ENCODE measurements at regions not wholly inside any gene's neighbourhood (a gene's known extent, or its start where the extent isn't known, plus 50 kb on each side); places are given as distances from the start of the nearest gene placed in this dataset.
"Not testable (repeated sequence)": the region's sequence is repeated elsewhere in the genome, so short reads cannot be mapped to it uniquely, and the experiment has no call there.

DNA sequence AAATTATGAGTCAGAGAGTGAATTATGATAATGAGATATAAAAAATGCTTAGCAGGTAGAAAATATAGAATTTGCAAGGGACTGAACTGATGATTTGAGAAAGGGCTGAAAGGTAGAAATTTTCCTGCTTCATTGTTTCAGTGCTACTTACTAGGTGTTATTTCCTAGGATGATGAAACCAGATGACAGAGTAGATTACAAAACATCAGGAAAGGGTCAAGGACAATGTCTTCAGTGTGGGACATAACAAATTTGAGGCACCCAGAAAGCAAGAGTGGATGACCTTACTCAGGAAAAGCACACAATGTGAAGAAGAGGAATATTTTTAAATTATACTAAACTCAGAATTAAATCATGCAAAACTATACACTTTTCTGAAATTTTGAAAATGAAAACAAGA, 102.1 kb downstream of the SHCBP1 start:
- Histone ChIP-seq H3K27ac (ENCODE audit: low read length) (no peak overlapping the region), H3K9me3 (ENCODE audit: control insufficient read depth in 1 of 2, low read length in 2 of 2) (peaks cover 0 to 5% of the 10 kb centered on the region in 2 donors), H3K27me3 (ENCODE audit: low read depth, low read length) (no peaks in the 10 kb centered on the region), H3K36me3 (ENCODE audit: control insufficient read depth in 1 of 2, insufficient read depth in 2 of 2, low read length in 2 of 2) (no peaks in the 10 kb centered on the region), H3K4me3 (ENCODE audit: low read depth in 1 of 2, low read length in 2 of 2) (no peak overlapping the region), H3K4me1 (ENCODE audit: control insufficient read depth in 1 of 2, insufficient read depth in 2 of 2, low read length in 2 of 2) (no peaks in the 10 kb centered on the region)

DNA sequence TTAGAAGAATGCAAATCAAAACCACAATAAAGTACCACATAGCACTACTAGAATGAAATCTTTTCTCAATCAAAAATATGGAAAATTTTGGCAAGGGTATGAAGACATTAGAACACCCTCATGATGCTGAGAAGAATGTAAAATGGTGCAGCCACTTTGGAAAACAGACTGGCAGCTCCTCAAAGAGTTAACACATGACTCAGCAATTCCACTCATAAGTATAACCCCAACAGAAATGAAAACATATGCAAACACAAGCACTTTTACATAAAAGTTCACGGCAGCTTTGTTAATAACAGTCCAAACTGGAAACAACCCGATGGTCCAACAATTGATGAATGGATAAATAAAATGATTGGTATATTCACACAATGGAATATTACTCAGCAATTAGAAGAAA, 124.5 kb downstream of the SHCBP1 start:
- H3K27ac ChIP-seq (ENCODE audit: low read length): no peak overlapping the region
- H3K4me1 ChIP-seq (ENCODE audit: control insufficient read depth in 1 of 2, insufficient read depth in 2 of 2, low read length in 2 of 2): no peaks in the 10 kb centered on the region
- no peaks in the 10 kb centered on the region for H3K9me3 ChIP-seq (ENCODE audit: control insufficient read depth in 1 of 2, low read length in 2 of 2)
- no peaks in the 10 kb centered on the region for H3K27me3 ChIP-seq (ENCODE audit: low read depth, low read length)
- H3K4me3 ChIP-seq (ENCODE audit: low read depth in 1 of 2, low read length in 2 of 2): no peak overlapping the region
- no peaks in the 10 kb centered on the region for H3K36me3 ChIP-seq (ENCODE audit: control insufficient read depth in 1 of 2, insufficient read depth in 2 of 2, low read length in 2 of 2)

DNA sequence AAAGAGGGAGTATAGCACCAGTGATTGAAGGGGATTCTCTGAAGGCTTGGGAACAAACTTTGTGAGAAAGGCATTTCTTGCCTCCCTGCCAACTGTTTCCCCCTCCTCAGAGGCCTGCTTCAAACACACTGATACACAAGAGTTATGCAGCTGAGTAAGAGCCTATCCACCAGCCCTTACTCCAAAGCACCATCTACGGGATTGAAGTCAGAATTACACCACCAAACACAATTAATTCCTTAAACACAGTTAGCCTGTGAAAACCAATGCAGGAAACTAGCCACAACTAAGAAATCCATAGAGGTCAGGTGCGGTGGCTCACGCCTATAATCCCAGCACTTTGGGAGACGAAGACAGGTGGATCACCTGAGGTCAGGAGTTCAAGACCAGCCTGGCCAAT, 138.3 kb downstream of the SHCBP1 start:
- Histone ChIP-seq H3K27me3 (ENCODE audit: low read depth, low read length) (no peaks in the 10 kb centered on the region), H3K36me3 (ENCODE audit: control insufficient read depth in 1 of 2, insufficient read depth in 2 of 2, low read length in 2 of 2) (no peaks in the 10 kb centered on the region), H3K9me3 (ENCODE audit: control insufficient read depth in 1 of 2, low read length in 2 of 2) (peaks cover 0 to 7% of the 10 kb centered on the region in 2 donors), H3K27ac (ENCODE audit: low read length) (no peak overlapping the region), H3K4me1 (ENCODE audit: control insufficient read depth in 1 of 2, insufficient read depth in 2 of 2, low read length in 2 of 2) (no peaks in the 10 kb centered on the region), H3K4me3 (ENCODE audit: low read depth in 1 of 2, low read length in 2 of 2) (no peak overlapping the region)

DNA sequence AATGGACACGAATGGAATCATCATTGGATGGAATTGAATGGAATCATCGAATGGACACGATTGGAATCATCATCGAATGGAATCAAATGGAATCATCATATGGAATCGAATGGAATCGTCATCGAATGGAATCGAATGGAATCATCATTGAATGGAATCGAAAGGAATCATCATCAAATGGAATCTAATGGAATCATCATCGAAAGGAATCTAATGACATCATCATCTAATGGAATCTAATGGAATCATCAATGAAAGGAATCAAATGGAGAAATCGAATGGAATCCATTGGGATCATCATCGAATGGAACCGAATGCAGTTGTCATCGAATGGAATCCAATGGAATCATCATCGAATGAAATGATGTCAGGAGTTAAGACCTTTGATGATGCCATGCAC, 154.9 kb downstream of the SHCBP1 start:
- H3K4me1 ChIP-seq (ENCODE audit: control insufficient read depth in 1 of 2, insufficient read depth in 2 of 2, low read length in 2 of 2): no peaks in the 10 kb centered on the region
- H3K27ac ChIP-seq (ENCODE audit: low read length): no peak overlapping the region
- no peaks in the 10 kb centered on the region for H3K36me3 ChIP-seq (ENCODE audit: control insufficient read depth in 1 of 2, insufficient read depth in 2 of 2, low read length in 2 of 2)
- no peaks in the 10 kb centered on the region for H3K27me3 ChIP-seq (ENCODE audit: low read depth, low read length)
- H3K4me3 ChIP-seq (ENCODE audit: low read depth in 1 of 2, low read length in 2 of 2): no peak overlapping the region
- peaks cover 6 to 22% of the 10 kb centered on the region in 2 donors for H3K9me3 ChIP-seq (ENCODE audit: control insufficient read depth in 1 of 2, low read length in 2 of 2)

DNA sequence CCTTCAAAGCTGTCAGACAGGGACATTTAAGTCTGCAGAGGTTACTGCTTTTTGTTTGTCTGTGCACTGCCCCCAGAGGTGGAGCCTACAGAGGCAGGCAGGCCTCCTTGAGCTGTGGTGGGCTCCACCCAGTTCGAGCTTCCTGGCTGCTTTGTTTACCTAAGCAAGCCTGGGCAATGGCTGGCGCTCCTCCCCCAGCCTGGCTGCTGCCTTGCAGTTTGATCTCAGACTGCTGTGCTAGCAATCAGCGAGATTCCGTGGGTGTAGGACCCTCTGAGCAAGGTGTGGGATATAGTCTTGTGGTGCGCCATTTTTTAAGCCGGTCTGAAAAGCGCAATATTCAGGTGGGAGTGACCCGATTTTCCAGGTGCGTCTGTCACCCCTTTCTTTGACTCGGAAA, 166.4 kb downstream of the SHCBP1 start:
- H3K27me3 ChIP-seq (ENCODE audit: low read depth, low read length); H3K9me3 ChIP-seq (ENCODE audit: control insufficient read depth in 1 of 2, low read length in 2 of 2); H3K4me3 ChIP-seq (ENCODE audit: low read depth in 1 of 2, low read length in 2 of 2); H3K27ac ChIP-seq (ENCODE audit: low read length); H3K4me1 ChIP-seq (ENCODE audit: control insufficient read depth in 1 of 2, insufficient read depth in 2 of 2, low read length in 2 of 2); H3K36me3 ChIP-seq (ENCODE audit: control insufficient read depth in 1 of 2, insufficient read depth in 2 of 2, low read length in 2 of 2): not testable (repeated sequence)

DNA sequence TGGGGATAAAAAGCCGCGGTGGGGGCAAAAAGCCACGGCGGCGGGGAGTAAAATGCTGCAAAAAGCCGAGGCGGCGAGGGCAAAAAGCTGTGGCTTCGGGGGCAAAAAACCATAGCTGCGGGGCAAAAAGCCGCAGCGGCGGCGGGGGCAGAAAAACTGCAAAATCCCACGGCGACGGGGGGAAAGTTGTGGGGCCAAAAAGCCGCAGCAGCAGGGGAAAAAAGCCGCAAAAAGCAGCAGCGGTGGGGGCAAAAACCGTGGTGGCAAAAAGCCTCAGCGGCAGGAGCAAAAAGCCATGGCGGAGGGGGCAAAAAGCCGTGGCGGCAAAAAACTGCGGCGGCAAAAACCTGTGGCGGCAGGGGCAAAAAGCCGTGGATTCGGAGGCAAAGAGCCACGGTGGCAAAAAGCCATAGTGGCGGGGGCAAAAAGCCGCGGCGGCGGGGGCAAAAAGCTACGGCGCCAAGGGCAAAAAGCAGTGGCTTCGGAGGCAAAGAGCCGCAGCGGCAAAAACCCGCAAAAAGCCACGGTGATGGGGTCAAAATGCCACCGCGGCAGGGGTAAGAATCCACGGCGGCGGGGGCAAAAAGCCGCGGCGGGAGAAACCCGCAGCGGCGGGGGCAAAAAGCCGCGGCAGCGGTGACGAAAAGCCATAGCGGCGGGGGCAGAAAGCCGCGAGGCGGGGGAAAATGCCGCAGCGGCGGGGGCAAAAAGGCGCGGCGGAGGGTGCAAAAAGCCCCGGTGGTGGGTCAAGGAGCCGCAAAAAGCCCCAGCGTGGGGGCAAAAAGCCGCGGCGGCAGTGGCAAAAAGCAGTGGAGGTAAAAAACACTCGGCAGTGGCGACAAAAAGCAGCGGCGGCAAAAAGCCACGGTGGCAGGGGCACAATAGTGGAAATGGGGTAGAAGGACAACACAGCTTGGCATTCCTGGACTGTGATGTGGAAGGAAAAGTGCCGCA, 192.8 kb downstream of the SHCBP1 start:
- Histone ChIP-seq H3K36me3 (ENCODE audit: control insufficient read depth in 1 of 2, insufficient read depth in 2 of 2, low read length in 2 of 2) (no peaks in the 10 kb centered on the region), H3K9me3 (ENCODE audit: control insufficient read depth in 1 of 2, low read length in 2 of 2) (peaks cover 0 to 18% of the 10 kb centered on the region in 2 donors), H3K4me1 (ENCODE audit: control insufficient read depth in 1 of 2, insufficient read depth in 2 of 2, low read length in 2 of 2) (no peaks in the 10 kb centered on the region), H3K27ac (ENCODE audit: low read length) (no peak overlapping the region), H3K4me3 (ENCODE audit: low read depth in 1 of 2, low read length in 2 of 2) (peak overlapping the region in 1 of 2 donors; percentile 19), H3K27me3 (ENCODE audit: low read depth, low read length) (no peaks in the 10 kb centered on the region)

DNA sequence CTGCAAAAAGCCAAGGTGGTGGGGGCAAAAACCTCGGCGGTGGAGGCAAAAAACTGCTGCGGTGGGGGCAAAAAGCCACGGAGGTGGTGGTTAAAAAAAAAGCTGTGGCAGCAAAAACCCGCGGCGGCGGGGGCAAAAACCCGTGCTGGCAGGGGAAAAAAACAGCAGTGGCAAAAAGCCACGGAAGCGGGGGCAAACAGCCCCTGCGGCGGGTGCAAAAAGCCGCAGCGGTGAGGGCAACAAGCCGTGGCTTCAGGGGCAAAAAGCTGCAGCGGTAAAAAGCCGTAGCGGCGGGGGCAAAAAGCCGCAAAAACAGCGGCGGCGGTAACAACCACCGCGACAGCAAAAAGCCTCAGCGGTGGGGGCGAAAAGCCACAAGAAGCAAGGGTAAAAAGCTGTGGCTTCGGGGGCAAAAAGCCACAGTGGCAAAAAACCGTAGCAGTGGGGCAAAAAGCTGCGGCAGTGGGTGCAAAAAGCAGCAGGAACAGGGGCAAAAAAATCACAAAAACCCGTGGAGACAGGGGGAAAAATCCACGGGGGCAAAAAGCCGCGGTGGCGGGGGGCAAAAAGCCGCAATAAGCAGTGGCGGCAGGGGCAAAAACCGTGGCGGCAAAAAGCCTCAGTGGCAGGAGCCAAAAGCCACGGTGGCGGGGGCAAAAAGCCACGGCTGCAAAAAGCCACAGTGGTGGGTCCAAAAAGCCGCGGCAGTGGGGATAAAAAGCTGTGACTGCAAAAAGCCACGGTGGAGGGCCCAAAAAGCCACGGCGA, 193.7 kb downstream of the SHCBP1 start:
- no peak overlapping the region for H3K27ac ChIP-seq (ENCODE audit: low read length)
- peaks cover 0 to 18% of the 10 kb centered on the region in 2 donors for H3K9me3 ChIP-seq (ENCODE audit: control insufficient read depth in 1 of 2, low read length in 2 of 2)
- peak overlapping the region in 1 of 2 donors; percentile 19 for H3K4me3 ChIP-seq (ENCODE audit: low read depth in 1 of 2, low read length in 2 of 2)
- no peaks in the 10 kb centered on the region for H3K36me3 ChIP-seq (ENCODE audit: control insufficient read depth in 1 of 2, insufficient read depth in 2 of 2, low read length in 2 of 2)
- no peaks in the 10 kb centered on the region for H3K4me1 ChIP-seq (ENCODE audit: control insufficient read depth in 1 of 2, insufficient read depth in 2 of 2, low read length in 2 of 2)
- H3K27me3 ChIP-seq (ENCODE audit: low read depth, low read length): no peaks in the 10 kb centered on the region

GRCh38 chr16:46426336-46426735, 194.8 kb downstream of the SHCBP1 start:
- Histone ChIP-seq H3K27ac (ENCODE audit: low read length) (no peak overlapping the region), H3K9me3 (ENCODE audit: control insufficient read depth in 1 of 2, low read length in 2 of 2) (peaks cover 0 to 27% of the 10 kb centered on the region in 2 donors), H3K4me3 (ENCODE audit: low read depth in 1 of 2, low read length in 2 of 2) (no peak overlapping the region), H3K27me3 (ENCODE audit: low read depth, low read length) (no peaks in the 10 kb centered on the region), H3K4me1 (ENCODE audit: control insufficient read depth in 1 of 2, insufficient read depth in 2 of 2, low read length in 2 of 2) (no peaks in the 10 kb centered on the region), H3K36me3 (ENCODE audit: control insufficient read depth in 1 of 2, insufficient read depth in 2 of 2, low read length in 2 of 2) (no peaks in the 10 kb centered on the region)

- no peaks in the 10 kb centered on the region for H3K4me1 ChIP-seq (ENCODE audit: control insufficient read depth in 1 of 2, insufficient read depth in 2 of 2, low read length in 2 of 2)
- H3K4me3 ChIP-seq (ENCODE audit: low read depth in 1 of 2, low read length in 2 of 2): no peak overlapping the region
- no peaks in the 10 kb centered on the region for H3K27me3 ChIP-seq (ENCODE audit: low read depth, low read length)
- peaks cover 4 to 18% of the 10 kb centered on the region in 2 donors for H3K9me3 ChIP-seq (ENCODE audit: control insufficient read depth in 1 of 2, low read length in 2 of 2)
- H3K27ac ChIP-seq (ENCODE audit: low read length): no peak overlapping the region
- no peaks in the 10 kb centered on the region for H3K36me3 ChIP-seq (ENCODE audit: control insufficient read depth in 1 of 2, insufficient read depth in 2 of 2, low read length in 2 of 2)
Observed at GRCh38 chr16:46404028-46404427, 217.2 kb downstream of the SHCBP1 start.

- H3K36me3 ChIP-seq (ENCODE audit: control insufficient read depth in 1 of 2, insufficient read depth in 2 of 2, low read length in 2 of 2); H3K27me3 ChIP-seq (ENCODE audit: low read depth, low read length); H3K4me3 ChIP-seq (ENCODE audit: low read depth in 1 of 2, low read length in 2 of 2); H3K4me1 ChIP-seq (ENCODE audit: control insufficient read depth in 1 of 2, insufficient read depth in 2 of 2, low read length in 2 of 2); H3K9me3 ChIP-seq (ENCODE audit: control insufficient read depth in 1 of 2, low read length in 2 of 2); H3K27ac ChIP-seq (ENCODE audit: low read length): not testable (repeated sequence)
Observed at GRCh38 chr16:46398559-46398958, 222.6 kb downstream of the SHCBP1 start.

- H3K36me3 ChIP-seq (ENCODE audit: control insufficient read depth in 1 of 2, insufficient read depth in 2 of 2, low read length in 2 of 2); H3K4me3 ChIP-seq (ENCODE audit: low read depth in 1 of 2, low read length in 2 of 2); H3K4me1 ChIP-seq (ENCODE audit: control insufficient read depth in 1 of 2, insufficient read depth in 2 of 2, low read length in 2 of 2): not testable (repeated sequence)
Observed at GRCh38 chr16:46396883-46397270, 224.3 kb downstream of the SHCBP1 start.

More at GRCh38 chr16:46396883-46397270, 224.3 kb downstream of the SHCBP1 start:
- not testable (repeated sequence) for H3K9me3 ChIP-seq (ENCODE audit: control insufficient read depth in 1 of 2, low read length in 2 of 2); H3K27me3 ChIP-seq (ENCODE audit: low read depth, low read length); H3K27ac ChIP-seq (ENCODE audit: low read length)

All from muscle layer of duodenum (tissue), 2 donors.